ENCODE measurements at regions not wholly inside any gene's neighbourhood (a gene's known extent, or its start where the extent isn't known, plus 50 kb on each side); places are given as distances from the start of the nearest gene placed in this dataset. TPM values are rescaled to one million over a fixed set of nuclear protein-coding genes. Genes with fewer than 3 reads are reported as not detected.
A peak's percentile ranks its signal among the peaks of the same experiment; 100 is the strongest.

- Mint-ChIP-seq H3K4me3 (no peak overlapping the region), H3K27ac (no peak overlapping the region), H3K4me1 (no peaks in the 10 kb centered on the region), H3K27me3 (ENCODE audit: low read depth) (peaks cover 16% of the 10 kb centered on the region), H3K36me3 (no peaks in the 10 kb centered on the region), H3K9me3 (no peaks in the 10 kb centered on the region)
- DNase-seq (ENCODE audit: low spot score in 2 of 2, unreplicated experiment in 2 of 2), result no peak
- no peak for TF ChIP-seq CTCF (IDR thresholded peaks at IDR 0.05; ENCODE audit: unreplicated experiment)
Observed at GRCh38 chr2:177154809-177155208, 57.8 kb upstream of the HNRNPA3 start.

- Mint-ChIP-seq H3K4me3 (no peak overlapping the region), H3K36me3 (no peaks in the 10 kb centered on the region), H3K27ac (no peak overlapping the region), H3K27me3 (ENCODE audit: low read depth) (peaks cover 14% of the 10 kb centered on the region), H3K4me1 (no peaks in the 10 kb centered on the region), H3K9me3 (no peaks in the 10 kb centered on the region)
- no peak for TF ChIP-seq CTCF (IDR thresholded peaks at IDR 0.05; ENCODE audit: unreplicated experiment)
- no peak for DNase-seq (ENCODE audit: low spot score in 2 of 2, unreplicated experiment in 2 of 2)
Observed at GRCh38 chr2:177155631-177156030, 57.0 kb upstream of the HNRNPA3 start.

- peaks cover 15% of the 10 kb centered on the region for H3K4me1 Mint-ChIP-seq
- H3K4me3 Mint-ChIP-seq, result no peak overlapping the region
- H3K9me3 Mint-ChIP-seq, result no peaks in the 10 kb centered on the region
- no peaks in the 10 kb centered on the region for H3K27me3 Mint-ChIP-seq (ENCODE audit: low read depth)
- no peaks in the 10 kb centered on the region for H3K36me3 Mint-ChIP-seq
- H3K27ac Mint-ChIP-seq, result no peak overlapping the region
- TF ChIP-seq CTCF (IDR thresholded peaks at IDR 0.05; ENCODE audit: unreplicated experiment), result peak; percentile 49
- no peak for DNase-seq (ENCODE audit: low spot score in 2 of 2, unreplicated experiment in 2 of 2)
Observed at GRCh38 chr2:177161741-177162460, 50.7 kb upstream of the HNRNPA3 start.

Small RNA genes lying in the stretch of these regions (microRNA-seq; reads per million reads assigned to microRNA genes)
- not detected for gene MIR1246
